Trophoblast cell (in vitro differentiated cells and primary cell): ENCODE measurements at regions not wholly inside any gene's neighbourhood (a gene's known extent, or its start where the extent isn't known, plus 50 kb on each side); places are given as distances from the start of the nearest gene placed in this dataset.
A peak's percentile ranks its signal among the peaks of the same experiment; 100 is the strongest.

Experiments used
- DNase-seq, 2 donors: peaks; one replicate each; pipeline ENCODE4 v3.0.0-alpha.2; 2016
- H2AFZ ChIP-seq: 2 replicates; pipeline ENCODE4 v1.6.1; 2013; ENCODE audit warnings: low read length, moderate library complexity, mild to moderate bottlenecking; ENCODE audit not compliant: insufficient read depth, poor library complexity
- H2AK5ac ChIP-seq: 2 replicates; pipeline ENCODE4 v1.6.1; 2013; ENCODE audit warnings: mild to moderate bottlenecking, low read length
- H2BK120ac ChIP-seq: 2 replicates; pipeline ENCODE4 v1.6.1; 2013; ENCODE audit warnings: low read length, mild to moderate bottlenecking, moderate library complexity; ENCODE audit not compliant: insufficient read depth, poor library complexity
- H2BK12ac ChIP-seq: 2 replicates; pipeline ENCODE4 v1.6.1; 2013; ENCODE audit warnings: mild to moderate bottlenecking, low read length, moderate library complexity
- H2BK5ac ChIP-seq: 2 replicates; pipeline ENCODE4 v1.6.1; 2013; ENCODE audit warnings: low read length, low read depth, moderate library complexity, mild to moderate bottlenecking; ENCODE audit not compliant: poor library complexity
- H3K14ac ChIP-seq: 2 replicates; pipeline ENCODE4 v1.6.1; 2013; ENCODE audit warnings: mild to moderate bottlenecking, low read length
- H3K18ac ChIP-seq: 2 replicates; pipeline ENCODE4 v1.6.1; 2013; ENCODE audit warnings: mild to moderate bottlenecking, low read length
- H3K23ac ChIP-seq: 2 replicates; pipeline ENCODE4 v1.6.1; 2013; ENCODE audit warnings: low read length
- H3K27ac ChIP-seq: 2 replicates; pipeline ENCODE4 v1.5.1; 2013; ENCODE audit warnings: low read depth, mild to moderate bottlenecking, inconsistent platforms, low read length, moderate library complexity
- H3K27me3 ChIP-seq: 2 replicates; pipeline ENCODE4 v1.6.1; 2013; ENCODE audit warnings: inconsistent platforms, mild to moderate bottlenecking, low read length, moderate library complexity; ENCODE audit not compliant: insufficient read depth
- H3K36me3 ChIP-seq, 2 experiments: 1 replicate in 1 of 2; 2 replicates in 1 of 2; pipeline ENCODE4 v1.6.1; 2013; ENCODE audit warnings: low read length in 2 of 2, mild to moderate bottlenecking in 2 of 2, moderate library complexity in 1 of 2; ENCODE audit not compliant: insufficient read depth in 2 of 2, control insufficient read depth in 1 of 2
- H3K4ac ChIP-seq: 2 replicates; pipeline ENCODE4 v1.6.1; 2013; ENCODE audit warnings: low read depth, mild to moderate bottlenecking, low read length, moderate library complexity
- H3K4me1 ChIP-seq, 2 experiments: 1 replicate in 1 of 2; 2 replicates in 1 of 2; pipeline ENCODE4 v1.6.1; 2013; ENCODE audit warnings: low read length in 2 of 2, mild to moderate bottlenecking in 2 of 2, moderate library complexity in 1 of 2; ENCODE audit not compliant: insufficient read depth in 2 of 2, control insufficient read depth in 1 of 2
- H3K4me2 ChIP-seq: 2 replicates; pipeline ENCODE4 v1.6.1; 2013; ENCODE audit warnings: inconsistent platforms, mild to moderate bottlenecking, low read length, moderate library complexity
- H3K4me3 ChIP-seq: 2 replicates; pipeline ENCODE4 v1.5.1; 2013; ENCODE audit warnings: mild to moderate bottlenecking, low read depth, low read length, inconsistent platforms
- H3K79me1 ChIP-seq: one replicate; pipeline ENCODE4 v1.6.1; 2013; ENCODE audit warnings: low read length
- H3K79me2 ChIP-seq: 2 replicates; pipeline ENCODE4 v1.6.1; 2013; ENCODE audit warnings: low read length, mild to moderate bottlenecking; ENCODE audit not compliant: control insufficient read depth, insufficient read depth, poor library complexity
- H3K9ac ChIP-seq: 2 replicates; pipeline ENCODE4 v1.6.1; 2013; ENCODE audit warnings: mild to moderate bottlenecking, low read length
- H3K9me3 ChIP-seq: 2 replicates; pipeline ENCODE4 v1.6.1; 2013; ENCODE audit warnings: low read depth, mild to moderate bottlenecking, control low read depth, inconsistent platforms, low read length; ENCODE audit not compliant: insufficient read depth
- H4K12ac ChIP-seq: 2 replicates; pipeline ENCODE4 v1.6.1; 2013; ENCODE audit warnings: low read depth, mild to moderate bottlenecking, low read length, moderate library complexity
- H4K8ac ChIP-seq: 2 replicates; pipeline ENCODE4 v1.6.1; 2013; ENCODE audit warnings: low read depth, mild to moderate bottlenecking, low read length, moderate library complexity
- H4K91ac ChIP-seq: one replicate; pipeline ENCODE4 v1.6.1; 2013; ENCODE audit warnings: low read depth, mild to moderate bottlenecking, low read length, moderate library complexity
- WGBS: extraction: QIAGEN DNeasy Blood & Tissue Kit; methylation state at CpG from one replicate; pipeline ENCODE4 v1.1.7; 2013; ENCODE audit warnings: missing lambda C conversion rate; ENCODE audit not compliant: insufficient read length, insufficient coverage; ENCODE audit errors: extremely low coverage; 5-methylcytosine and 5-hydroxymethylcytosine counted together

DNA sequence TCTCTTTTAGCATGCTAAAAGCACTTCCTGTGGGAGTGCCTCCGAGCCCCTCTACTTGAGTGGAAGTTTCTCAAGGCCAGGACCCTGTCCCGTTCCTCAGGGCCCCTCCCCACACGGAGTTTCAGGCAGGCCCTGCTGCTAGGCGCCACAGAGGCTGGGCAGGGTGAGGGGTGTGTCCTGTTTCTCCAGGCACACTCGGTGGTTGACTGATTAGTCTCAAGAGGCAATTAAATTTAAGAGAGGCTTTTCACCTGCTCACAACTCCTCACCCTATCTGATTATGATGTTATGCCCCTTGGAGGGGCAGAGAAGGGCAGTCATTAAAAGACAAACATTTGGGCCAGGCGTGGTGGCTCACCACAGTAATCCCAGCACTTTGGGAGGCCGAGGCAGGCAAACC is 160.8 kb upstream of the HAAO start:
- no peak overlapping the region for H3K4me3 ChIP-seq
- no peak overlapping the region for H3K14ac ChIP-seq
- no peak for DNase-seq
- no peak overlapping the region for H2AFZ ChIP-seq
- H4K12ac ChIP-seq, result no peak overlapping the region
- H3K18ac ChIP-seq, result no peak overlapping the region
- no peak overlapping the region for H2BK5ac ChIP-seq
- no peak overlapping the region for H4K8ac ChIP-seq
- no peak overlapping the region for H3K4ac ChIP-seq
- no peak overlapping the region for H2BK120ac ChIP-seq
- H2BK12ac ChIP-seq, result no peak overlapping the region
- H3K4me2 ChIP-seq, result no peak overlapping the region
- peaks cover 17 to 20% of the 10 kb centered on the region in 2 experiments for H3K4me1 ChIP-seq
- no peaks in the 10 kb centered on the region for H3K9me3 ChIP-seq
- H3K9ac ChIP-seq, result no peak overlapping the region
- H3K23ac ChIP-seq, result no peak overlapping the region
- H3K27me3 ChIP-seq, result no peaks in the 10 kb centered on the region
- no peak overlapping the region for H2AK5ac ChIP-seq
- H4K91ac ChIP-seq, result no peak overlapping the region
- no CpG with 5 or more reads among the region's 7 CpGs for WGBS
- H3K79me1 ChIP-seq, result peaks cover 4% of the 10 kb centered on the region
- no peaks in the 10 kb centered on the region for H3K36me3 ChIP-seq
- H3K79me2 ChIP-seq, result no peaks in the 10 kb centered on the region
- H3K27ac ChIP-seq, result no peak overlapping the region

DNA sequence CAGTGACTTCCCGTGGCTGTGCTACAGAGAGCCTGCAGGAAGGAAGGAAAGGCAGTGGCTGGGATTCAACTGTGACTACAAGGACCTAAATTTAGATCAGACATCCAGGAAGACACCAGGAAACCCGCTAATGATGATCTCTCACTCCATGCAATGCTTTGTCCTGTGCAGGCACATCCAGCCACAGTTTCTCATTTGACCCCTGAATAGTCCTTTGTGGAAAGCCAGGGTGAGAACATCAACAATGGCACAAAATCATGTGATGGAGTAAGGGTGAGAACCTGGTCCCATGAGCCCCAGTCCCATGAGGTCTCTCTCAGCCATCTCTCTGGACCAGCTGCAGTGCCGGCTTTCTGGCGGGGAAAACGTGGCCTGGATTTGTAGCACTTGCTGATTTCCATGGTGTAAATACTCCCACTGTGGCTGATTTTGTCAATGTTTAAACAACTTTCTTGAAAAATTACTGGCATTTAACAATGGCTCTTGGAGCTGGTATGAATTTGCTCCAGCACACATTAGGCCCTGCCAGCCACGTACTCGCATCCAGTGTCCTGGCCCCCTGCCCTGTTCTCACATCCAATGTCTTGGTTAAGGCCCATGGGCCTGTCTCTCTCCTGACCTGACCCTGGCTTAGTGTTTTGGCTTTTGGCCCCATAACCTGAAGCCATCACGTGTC is 159.0 kb upstream of the HAAO start:
- H4K12ac ChIP-seq, result no peak overlapping the region
- H3K4me1 ChIP-seq, result peaks cover 17 to 22% of the 10 kb centered on the region in 2 experiments
- no peaks in the 10 kb centered on the region for H3K36me3 ChIP-seq
- no CpG with 5 or more reads among the region's 8 CpGs for WGBS
- no peak overlapping the region for H3K4ac ChIP-seq
- no peak for DNase-seq
- no peak overlapping the region for H2BK5ac ChIP-seq
- H2AFZ ChIP-seq, result no peak overlapping the region
- H3K79me1 ChIP-seq, result peaks cover 4% of the 10 kb centered on the region
- no peak overlapping the region for H3K4me2 ChIP-seq
- H2BK12ac ChIP-seq, result peak overlapping the region; percentile 33
- no peak overlapping the region for H3K18ac ChIP-seq
- H3K9ac ChIP-seq, result no peak overlapping the region
- no peaks in the 10 kb centered on the region for H3K9me3 ChIP-seq
- H3K27ac ChIP-seq, result no peak overlapping the region
- H4K91ac ChIP-seq, result peak overlapping the region; percentile 50
- H2BK120ac ChIP-seq, result no peak overlapping the region
- no peak overlapping the region for H3K4me3 ChIP-seq
- no peak overlapping the region for H2AK5ac ChIP-seq
- H3K27me3 ChIP-seq, result no peaks in the 10 kb centered on the region
- H4K8ac ChIP-seq, result no peak overlapping the region
- H3K23ac ChIP-seq, result no peak overlapping the region
- peak overlapping the region; percentile 22 for H3K14ac ChIP-seq
- H3K79me2 ChIP-seq, result no peaks in the 10 kb centered on the region

DNA sequence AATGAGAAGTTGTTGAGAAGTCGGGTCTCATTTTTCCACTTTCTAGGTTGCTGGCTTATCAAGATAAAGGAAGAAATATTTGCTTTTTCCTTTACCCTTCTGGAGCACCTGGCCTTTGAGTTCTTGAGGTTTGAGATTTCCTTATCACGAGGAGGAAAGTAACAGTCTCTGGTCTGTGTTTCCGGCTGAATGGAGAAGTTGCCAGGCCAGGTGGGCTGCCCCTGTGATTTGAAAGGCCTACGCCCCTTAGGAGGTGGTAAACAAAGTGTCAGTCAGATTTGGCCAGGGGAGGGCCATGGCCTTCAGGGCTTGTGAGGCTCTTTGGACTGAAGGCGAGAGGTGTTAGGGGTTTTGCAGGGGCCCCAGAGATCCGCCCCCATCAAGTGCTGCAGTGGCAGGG is 156.7 kb upstream of the HAAO start:
- H4K91ac ChIP-seq, result peak overlapping the region; percentile 60
- no peak overlapping the region for H3K4ac ChIP-seq

DNA sequence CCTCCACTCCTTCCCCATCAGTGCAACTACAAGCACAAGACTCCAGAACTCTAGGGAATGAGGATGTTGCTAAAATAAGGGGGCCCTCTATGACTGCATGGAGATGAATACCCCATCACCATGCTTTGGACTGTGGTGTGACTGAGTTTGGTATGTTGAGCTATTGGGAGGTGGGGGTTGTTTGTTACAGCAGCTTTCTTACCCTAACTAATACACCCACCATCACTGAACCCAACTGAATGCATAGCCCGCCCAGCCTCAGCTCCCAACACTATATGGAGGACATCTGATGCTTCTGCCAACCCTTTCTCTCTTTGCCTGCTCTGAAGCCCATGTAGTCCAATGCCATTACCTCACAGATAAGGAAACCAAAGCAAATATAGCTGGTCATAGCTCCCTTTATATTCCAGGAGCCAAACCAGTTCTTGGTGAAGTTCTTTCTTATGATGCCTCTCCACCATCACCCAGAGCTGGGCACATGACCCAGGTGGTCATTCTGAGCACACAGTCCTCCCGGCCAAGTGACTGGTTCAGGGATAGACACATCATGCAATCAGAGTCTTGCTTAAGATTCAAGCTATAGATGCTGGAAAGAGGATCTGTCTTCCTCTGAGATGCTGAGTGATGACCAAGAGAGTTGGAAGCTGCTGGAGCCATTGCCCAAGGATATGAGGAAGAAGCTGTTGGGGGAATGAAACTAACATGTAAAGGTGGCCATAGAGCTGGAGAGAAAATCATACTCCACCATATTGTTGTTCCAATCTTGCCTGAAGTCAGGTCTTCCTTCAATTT is 155.6 kb upstream of the HAAO start:
- no CpG with 5 or more reads among the region's 2 CpGs for WGBS

More for the DNA sequence above, 156.7 kb upstream of the HAAO start:
- Histone ChIP-seq H3K4me3 (no peak overlapping the region), H3K9me3 (no peaks in the 10 kb centered on the region), H3K79me1 (peaks cover 4% of the 10 kb centered on the region), H2AFZ (peak overlapping the region; percentile 21), H3K18ac (no peak overlapping the region), H2BK120ac (no peak overlapping the region), H3K4me2 (no peak overlapping the region), H4K12ac (no peak overlapping the region), H2AK5ac (no peak overlapping the region), H4K8ac (peak overlapping the region; percentile 23), H2BK5ac (no peak overlapping the region), H3K27ac (no peak overlapping the region), H3K79me2 (no peaks in the 10 kb centered on the region), H3K4me1 (peaks cover 10 to 15% of the 10 kb centered on the region in 2 experiments), H2BK12ac (peak overlapping the region; percentile 59), H3K27me3 (no peaks in the 10 kb centered on the region), H3K9ac (no peak overlapping the region), H3K23ac (no peak overlapping the region), H3K14ac (peak overlapping the region; percentile 19), H3K36me3 (no peaks in the 10 kb centered on the region)
- WGBS, result no CpG with 5 or more reads among the region's 6 CpGs
- no peak for DNase-seq

More for the DNA sequence above, 155.6 kb upstream of the HAAO start:
- no peaks in the 10 kb centered on the region for H3K79me2 ChIP-seq
- H3K4ac ChIP-seq, result no peak overlapping the region
- no peak overlapping the region for H2AFZ ChIP-seq
- no peak overlapping the region for H4K8ac ChIP-seq
- no peak overlapping the region for H4K91ac ChIP-seq
- H2AK5ac ChIP-seq, result no peak overlapping the region
- H2BK5ac ChIP-seq, result no peak overlapping the region
- H3K36me3 ChIP-seq, result no peaks in the 10 kb centered on the region
- H3K4me1 ChIP-seq, result peaks cover 7 to 12% of the 10 kb centered on the region in 2 experiments
- no peak overlapping the region for H2BK12ac ChIP-seq
- no peak overlapping the region for H3K18ac ChIP-seq
- no peaks in the 10 kb centered on the region for H3K27me3 ChIP-seq
- DNase-seq, result no peak
- H3K14ac ChIP-seq, result no peak overlapping the region
- no peak overlapping the region for H2BK120ac ChIP-seq
- H3K4me3 ChIP-seq, result no peak overlapping the region
- no peak overlapping the region for H3K9ac ChIP-seq
- H4K12ac ChIP-seq, result no peak overlapping the region
- no peaks in the 10 kb centered on the region for H3K9me3 ChIP-seq
- no peak overlapping the region for H3K23ac ChIP-seq
- H3K4me2 ChIP-seq, result no peak overlapping the region
- H3K79me1 ChIP-seq, result peaks cover 4% of the 10 kb centered on the region
- no peak overlapping the region for H3K27ac ChIP-seq
